ENCODE measurements at regions not wholly inside any gene's neighbourhood (a gene's known extent, or its start where the extent isn't known, plus 50 kb on each side); places are given as distances from the start of the nearest gene placed in this dataset.

- TF ChIP-seq POLR2A (IDR thresholded peaks at IDR 0.05; ENCODE audit: low read length) (no peak), GATA1 (IDR thresholded peaks at IDR 0.05; ENCODE audit: low read depth, low read length) (no peak)
These were observed 268.1 kb downstream of the SOX9 start for GRCh38 chr17:72388765-72389473.
